HG03060 (cell line): ENCODE measurements at regions not wholly inside any gene's neighbourhood (a gene's known extent, or its start where the extent isn't known, plus 50 kb on each side); places are given as distances from the start of the nearest gene placed in this dataset.

Experiments used
- ATAC-seq: cut with Tn5 transposase; IDR thresholded peaks from one replicate; pipeline ENCODE4 v1.9.1; 2021; ENCODE audit warnings: low read depth, moderate number of reproducible peaks; ENCODE audit not compliant: unreplicated experiment

GRCh38 chr2:235244255-235245220 lies 249.3 kb upstream of the AGAP1 start:
- ATAC-seq, result no peak

GRCh38 chr2:235247001-235247400 lies 246.8 kb upstream of the AGAP1 start:
- no peak for ATAC-seq

- ATAC-seq, result no peak
Observed at GRCh38 chr2:235255693-235256092, 238.2 kb upstream of the AGAP1 start.

GRCh38 chr2:235257590-235257989 lies 236.3 kb upstream of the AGAP1 start:
- ATAC-seq, result no peak

- no peak for ATAC-seq
Observed at GRCh38 chr2:235262750-235263149, 231.1 kb upstream of the AGAP1 start.

- no peak for ATAC-seq
Observed at GRCh38 chr2:235263205-235264120, 230.4 kb upstream of the AGAP1 start.

GRCh38 chr2:235264121-235264493 lies 229.7 kb upstream of the AGAP1 start:
- ATAC-seq, result no peak

- ATAC-seq, result no peak
Observed at GRCh38 chr2:235264512-235264911, 229.3 kb upstream of the AGAP1 start.

- ATAC-seq, result no peak
Observed at GRCh38 chr2:235265348-235265965, 228.4 kb upstream of the AGAP1 start.

GRCh38 chr2:235267251-235267650 lies 226.6 kb upstream of the AGAP1 start:
- no peak for ATAC-seq

- no peak for ATAC-seq
Observed at GRCh38 chr2:235268535-235268934, 225.3 kb upstream of the AGAP1 start.

GRCh38 chr2:235270291-235270690 lies 223.6 kb upstream of the AGAP1 start:
- no peak for ATAC-seq

GRCh38 chr2:235270956-235271355 lies 222.9 kb upstream of the AGAP1 start:
- peak; percentile 96 for ATAC-seq

- ATAC-seq, result no peak
Observed at GRCh38 chr2:235271936-235272335, 221.9 kb upstream of the AGAP1 start.

GRCh38 chr2:235274023-235274422 lies 219.8 kb upstream of the AGAP1 start:
- no peak for ATAC-seq

- ATAC-seq, result no peak
Observed at GRCh38 chr2:235277485-235277884, 216.4 kb upstream of the AGAP1 start.

GRCh38 chr2:235278771-235279355 lies 215.0 kb upstream of the AGAP1 start:
- no peak for ATAC-seq

- no peak for ATAC-seq
Observed at GRCh38 chr2:235279965-235280364, 213.9 kb upstream of the AGAP1 start.

GRCh38 chr2:235283246-235283645 lies 210.6 kb upstream of the AGAP1 start:
- no peak for ATAC-seq

- ATAC-seq, result no peak
Observed at GRCh38 chr2:235286622-235287374, 207.0 kb upstream of the AGAP1 start.
